AG10803 (cell line): ENCODE measurements at regions not wholly inside any gene's neighbourhood (a gene's known extent, or its start where the extent isn't known, plus 50 kb on each side); places are given as distances from the start of the nearest gene placed in this dataset.

Source experiments
- DNase-seq: peaks from one replicate; pipeline ENCODE4 v3.0.0; 2010; ENCODE audit warnings: low read depth
- H3K4me3 ChIP-seq: 2 replicates; pipeline ENCODE4 v1.5.1; 2011; ENCODE audit warnings: mild to moderate bottlenecking, low read length, control low read depth
- CTCF ChIP-seq: conservative IDR thresholded peaks from 2 replicates; pipeline ENCODE4 v1.5.1; 2011; ENCODE audit warnings: mild to moderate bottlenecking, low read length, control low read depth, inconsistent platforms

GRCh38 chr2:240374085-240374907 lies 61.2 kb upstream of the GPC1 start:
- peak; percentile 95 for DNase-seq
- TF ChIP-seq CTCF = no peak
- H3K4me3 ChIP-seq = no peak overlapping the region

GRCh38 chr2:240375024-240375645 lies 60.3 kb upstream of the GPC1 start:
- DNase-seq = no peak
- H3K4me3 ChIP-seq = no peak overlapping the region
- no peak for TF ChIP-seq CTCF

GRCh38 chr2:240376739-240377138 lies 58.7 kb upstream of the GPC1 start:
- DNase-seq = no peak
- no peak for TF ChIP-seq CTCF
- H3K4me3 ChIP-seq = no peak overlapping the region

GRCh38 chr2:240377366-240377765 lies 58.1 kb upstream of the GPC1 start:
- peak; percentile 25 for DNase-seq
- no peak for TF ChIP-seq CTCF
- H3K4me3 ChIP-seq = no peak overlapping the region

- no peak for TF ChIP-seq CTCF
- no peak overlapping the region for H3K4me3 ChIP-seq
- DNase-seq = no peak
Measured at GRCh38 chr2:240379089-240379636, 56.3 kb upstream of the GPC1 start.

GRCh38 chr2:240383099-240383758 lies 52.2 kb upstream of the GPC1 start:
- no peak for TF ChIP-seq CTCF
- DNase-seq = no peak
- no peak overlapping the region for H3K4me3 ChIP-seq
